Keratinocyte (primary cell): ENCODE measurements at regions not wholly inside any gene's neighbourhood (a gene's known extent, or its start where the extent isn't known, plus 50 kb on each side); places are given as distances from the start of the nearest gene placed in this dataset.

Experiments used
- DNase-seq: peaks from one replicate; pipeline ENCODE4 v3.0.0-alpha.2; 2011; ENCODE audit warnings: low read depth, missing footprints, low spot score
- FAIRE-seq: peaks from 2 replicates; lab custom pipeline; 2011; peaks lifted over from hg19 to GRCh38; lab: Jason Lieb, UNC
- H2AFZ ChIP-seq: 2 replicates; pipeline ENCODE4 v1.6.0; 2012; ENCODE audit warnings: low read length, control low read depth, inconsistent platforms; ENCODE audit not compliant: control insufficient read depth
- H3K27ac ChIP-seq: 2 replicates; pipeline ENCODE4 v1.5.1; 2011; ENCODE audit warnings: low read length; ENCODE audit not compliant: control insufficient read depth, insufficient read depth
- H3K27me3 ChIP-seq: 3 replicates; pipeline ENCODE4 v1.6.0; 2011; ENCODE audit warnings: low read length; ENCODE audit not compliant: control insufficient read depth, insufficient read depth; ENCODE audit errors: extremely low read depth
- H3K36me3 ChIP-seq, 2 experiments: 2 replicates in 1 of 2; 3 replicates in 1 of 2; pipeline ENCODE4 v1.5.1; 2011; ENCODE audit warnings: low read length in 2 of 2, mild to moderate bottlenecking in 1 of 2; ENCODE audit not compliant: control insufficient read depth in 2 of 2, insufficient read depth in 2 of 2; ENCODE audit errors: extremely low read depth in 1 of 2
- H3K4me1 ChIP-seq: 3 replicates; pipeline ENCODE4 v1.5.1; 2011; ENCODE audit warnings: low read length; ENCODE audit not compliant: control insufficient read depth, insufficient read depth; ENCODE audit errors: extremely low read depth
- H3K4me2 ChIP-seq: 3 replicates; pipeline ENCODE4 v1.6.0; 2011; ENCODE audit warnings: low read depth, low read length; ENCODE audit not compliant: control insufficient read depth, insufficient read depth; ENCODE audit errors: extremely low read depth
- H3K4me3 ChIP-seq, 3 experiments: fragments of 200-600 bp in 1 of 3; sonication (generic) in 1 of 3; 2 replicates in 2 of 3; 3 replicates in 1 of 3; pipeline ENCODE4 v1.5.1; 2011 to 2016; ENCODE audit warnings: low read length in 3 of 3, mild to moderate bottlenecking in 3 of 3, control low read depth in 2 of 3, inconsistent platforms in 1 of 3, low read depth in 1 of 3, mixed read lengths in 1 of 3, mixed run types in 1 of 3, moderate library complexity in 1 of 3; ENCODE audit not compliant: control insufficient read depth in 2 of 3, insufficient read depth in 2 of 3; ENCODE audit errors: extremely low read depth in 1 of 3
- H3K79me2 ChIP-seq: 2 replicates; pipeline ENCODE4 v1.6.0; 2012; ENCODE audit warnings: low read length; ENCODE audit not compliant: control insufficient read depth, insufficient read depth
- H3K9ac ChIP-seq: 3 replicates; pipeline ENCODE4 v1.6.0; 2011; ENCODE audit warnings: low read length; ENCODE audit not compliant: control insufficient read depth, insufficient read depth; ENCODE audit errors: extremely low read depth
- H3K9me1 ChIP-seq: 3 replicates; pipeline ENCODE4 v1.6.0; 2011; ENCODE audit warnings: low read length; ENCODE audit not compliant: control insufficient read depth, insufficient read depth; ENCODE audit errors: extremely low read depth
- H3K9me3 ChIP-seq: 2 replicates; pipeline ENCODE4 v1.5.1; 2012; ENCODE audit warnings: low read depth, low read length; ENCODE audit not compliant: control insufficient read depth
- H4K20me1 ChIP-seq: 3 replicates; pipeline ENCODE4 v1.6.0; 2011; ENCODE audit warnings: low read length; ENCODE audit not compliant: control insufficient read depth, insufficient read depth; ENCODE audit errors: extremely low read depth
- CTCF ChIP-seq, 3 experiments: IDR thresholded peaks in 1 of 3; conservative IDR thresholded peaks in 1 of 3; optimal IDR thresholded peaks in 1 of 3; 2 replicates in 2 of 3; 3 replicates in 1 of 3; pipeline versions ENCODE3 to v1.5.1; 2011; ENCODE audit warnings: low read length in 3 of 3, mild to moderate bottlenecking in 3 of 3, moderate library complexity in 2 of 3, control low read depth in 1 of 3, inconsistent platforms in 1 of 3; ENCODE audit not compliant: insufficient read depth in 2 of 3; ENCODE audit errors: extremely low read depth in 1 of 3
- EZH2 ChIP-seq: IDR thresholded peaks from one replicate; pipeline ENCODE4 v1.6.1; 2012; ENCODE audit warnings: inconsistent platforms, mild to moderate bottlenecking, low read length, moderate library complexity
- dilution Hi-C: fragments of 300-500 bp; cut with MboI; formaldehyde crosslinking; loops from one replicate; pipeline ENCODE4 v1.7.0; 2020; ENCODE audit warnings: low sequenced_read_pairs; ENCODE audit not compliant: extremely low pct_ligation_motif_present

GRCh38 chr7:110187877-110188554 is 902.9 kb upstream of the LRRN3 start:
- no peak for FAIRE-seq
- no peak overlapping the region for H3K4me3 ChIP-seq
- DNase-seq = no peak
- H3K9ac ChIP-seq = no peak overlapping the region
- no peak overlapping the region for H2AFZ ChIP-seq
- no peak overlapping the region for H3K4me2 ChIP-seq
- no peaks in the 10 kb centered on the region for H3K79me2 ChIP-seq
- dilution Hi-C loops = no loop called here
- no peaks in the 10 kb centered on the region for H3K27me3 ChIP-seq
- no peaks in the 10 kb centered on the region for H3K36me3 ChIP-seq
- H3K27ac ChIP-seq = no peak overlapping the region
- no peaks in the 10 kb centered on the region for H3K9me1 ChIP-seq
- TF ChIP-seq EZH2 (no peak), CTCF (optimal IDR thresholded peaks at IDR 0.05 in 1 of 3, IDR thresholded peaks at IDR 0.05 in 1 of 3, conservative IDR thresholded peaks at IDR 0.05 in 1 of 3; ENCODE audit: extremely low read depth in 1 of 3, insufficient read depth in 2 of 3, low read length in 3 of 3) (no peak)
- H3K4me1 ChIP-seq = no peaks in the 10 kb centered on the region
- no peaks in the 10 kb centered on the region for H3K9me3 ChIP-seq
- H4K20me1 ChIP-seq = no peaks in the 10 kb centered on the region

- Histone ChIP-seq H3K9me3 (no peaks in the 10 kb centered on the region), H3K79me2 (no peaks in the 10 kb centered on the region), H4K20me1 (no peaks in the 10 kb centered on the region), H3K9me1 (no peaks in the 10 kb centered on the region), H3K27me3 (no peaks in the 10 kb centered on the region), H3K4me3 (no peak overlapping the region), H3K4me2 (no peak overlapping the region), H2AFZ (no peak overlapping the region), H3K27ac (no peak overlapping the region), H3K36me3 (no peaks in the 10 kb centered on the region), H3K9ac (no peak overlapping the region), H3K4me1 (no peaks in the 10 kb centered on the region)
- TF ChIP-seq EZH2 = no peak
- peak in 2 of 3 experiments; percentile 29 to 64 for TF ChIP-seq CTCF (optimal IDR thresholded peaks at IDR 0.05 in 1 of 3, IDR thresholded peaks at IDR 0.05 in 1 of 3, conservative IDR thresholded peaks at IDR 0.05 in 1 of 3; ENCODE audit: extremely low read depth in 1 of 3, insufficient read depth in 2 of 3, low read length in 3 of 3)
- dilution Hi-C loops = no loop called here
- FAIRE-seq (no peak), DNase-seq (no peak)
Measured at GRCh38 chr7:110204527-110204926, 886.4 kb upstream of the LRRN3 start.
